ENCODE measurements at regions not wholly inside any gene's neighbourhood (a gene's known extent, or its start where the extent isn't known, plus 50 kb on each side); places are given as distances from the start of the nearest gene placed in this dataset.
"Not testable (repeated sequence)": the region's sequence is repeated elsewhere in the genome, so short reads cannot be mapped to it uniquely, and the experiment has no call there.

- ChIA-PET CTCF (interaction anchor here (0.6 kb wide), 1 partner anchor 59 kb away, joined by 5 read pairs; no protein-coding TSS in a partner anchor), POLR2A (ENCODE audit: unreplicated experiment) (interaction anchor here (0.5 kb wide), 1 partner anchor 728 kb away, joined by 24 read pairs; no protein-coding TSS in a partner anchor)
- Histone ChIP-seq H3K27me3 (ENCODE audit: insufficient read depth, low read depth) (no peaks in the 10 kb centered on the region), H3K9me2 (ENCODE audit: insufficient read depth) (no peaks in the 10 kb centered on the region), H3K4me3 (no peak overlapping the region), H3K4me2 (no peak overlapping the region), H3K9me3 (ENCODE audit: insufficient read depth, low read depth) (no peaks in the 10 kb centered on the region), H3K36me3 (ENCODE audit: low read depth) (no peaks in the 10 kb centered on the region), H3K27ac (no peak overlapping the region), H3K79me2 (ENCODE audit: low read depth) (no peaks in the 10 kb centered on the region), H3K4me1 (replicated peaks; ENCODE audit: insufficient read depth) (no peaks in the 10 kb centered on the region), H3F3A (ENCODE audit: insufficient read depth, low read depth) (no peaks in the 10 kb centered on the region), H4K20me1 (ENCODE audit: insufficient read depth) (no peaks in the 10 kb centered on the region), H2AFZ (no peak overlapping the region)
- BruUV-seq (replicated peaks): no TSS peak
- TF ChIP-seq EZH2 (IDR thresholded peaks at IDR 0.05; ENCODE audit: low read depth): no peak
- DNase-seq: no peak
- intact Hi-C loops (cut with micrococcal nuclease; ENCODE audit: unreplicated experiment): no loop called here
These were observed 51.0 kb downstream of the OR2B6 start for GRCh38 chr6:28008053-28008452.

GRCh38 chr6:28010526-28010925, 53.5 kb downstream of the OR2B6 start:
- H3K79me2 ChIP-seq (ENCODE audit: low read depth): no peaks in the 10 kb centered on the region
- H3K36me3 ChIP-seq (ENCODE audit: low read depth): no peaks in the 10 kb centered on the region
- H2AFZ ChIP-seq: no peak overlapping the region
- H3F3A ChIP-seq (ENCODE audit: insufficient read depth, low read depth): no peaks in the 10 kb centered on the region
- H3K4me1 ChIP-seq (replicated peaks; ENCODE audit: insufficient read depth): no peaks in the 10 kb centered on the region
- no peak overlapping the region for H3K4me2 ChIP-seq
- no peak for DNase-seq
- ChIA-PET CTCF (no interaction called here), POLR2A (ENCODE audit: unreplicated experiment) (no interaction called here)
- no peaks in the 10 kb centered on the region for H3K9me3 ChIP-seq (ENCODE audit: insufficient read depth, low read depth)
- no peaks in the 10 kb centered on the region for H3K9me2 ChIP-seq (ENCODE audit: insufficient read depth)
- no TSS peak for BruUV-seq (replicated peaks)
- no peak overlapping the region for H3K4me3 ChIP-seq
- H3K27me3 ChIP-seq (ENCODE audit: insufficient read depth, low read depth): no peaks in the 10 kb centered on the region
- TF ChIP-seq EZH2 (IDR thresholded peaks at IDR 0.05; ENCODE audit: low read depth) (no peak), CTCF (conservative IDR thresholded peaks at IDR 0.05) (no peak)
- no peaks in the 10 kb centered on the region for H4K20me1 ChIP-seq (ENCODE audit: insufficient read depth)
- intact Hi-C loops (cut with micrococcal nuclease; ENCODE audit: unreplicated experiment): no loop called here
- H3K27ac ChIP-seq: no peak overlapping the region

- H3K9me3 ChIP-seq (ENCODE audit: insufficient read depth, low read depth): no peaks in the 10 kb centered on the region
- no TSS peak for BruUV-seq (replicated peaks)
- H4K20me1 ChIP-seq (ENCODE audit: insufficient read depth): no peaks in the 10 kb centered on the region
- no peak overlapping the region for H3K27ac ChIP-seq
- H3K4me2 ChIP-seq: no peak overlapping the region
- H3K36me3 ChIP-seq (ENCODE audit: low read depth): no peaks in the 10 kb centered on the region
- intact Hi-C loops (cut with micrococcal nuclease; ENCODE audit: unreplicated experiment): no loop called here
- H3K9me2 ChIP-seq (ENCODE audit: insufficient read depth): no peaks in the 10 kb centered on the region
- no peak overlapping the region for H2AFZ ChIP-seq
- no peak overlapping the region for H3K4me3 ChIP-seq
- H3K27me3 ChIP-seq (ENCODE audit: insufficient read depth, low read depth): no peaks in the 10 kb centered on the region; the same call in 1 of the 2 replicates
- no peaks in the 10 kb centered on the region for H3K4me1 ChIP-seq (replicated peaks; ENCODE audit: insufficient read depth)
- H3F3A ChIP-seq (ENCODE audit: insufficient read depth, low read depth): no peaks in the 10 kb centered on the region
- DNase-seq: no peak
- H3K79me2 ChIP-seq (ENCODE audit: low read depth): no peaks in the 10 kb centered on the region
- CTCF ChIA-PET: no interaction called here
- TF ChIP-seq CTCF (conservative IDR thresholded peaks at IDR 0.05) (no peak), EZH2 (IDR thresholded peaks at IDR 0.05; ENCODE audit: low read depth) (no peak)
- POLR2A ChIA-PET (ENCODE audit: unreplicated experiment): no interaction called here
These were observed 54.7 kb downstream of the OR2B6 start for GRCh38 chr6:28011722-28012121.

GRCh38 chr6:28021011-28021410, 59.4 kb upstream of the ZNF165 start:
- POLR2A ChIA-PET (ENCODE audit: unreplicated experiment); H4K20me1 ChIP-seq (ENCODE audit: insufficient read depth); H3K4me3 ChIP-seq; H3K4me1 ChIP-seq (replicated peaks; ENCODE audit: insufficient read depth); DNase-seq; CTCF ChIA-PET; H3K79me2 ChIP-seq (ENCODE audit: low read depth); H3K4me2 ChIP-seq; H2AFZ ChIP-seq; H3F3A ChIP-seq (ENCODE audit: insufficient read depth, low read depth); H3K9me3 ChIP-seq (ENCODE audit: insufficient read depth, low read depth); H3K9me2 ChIP-seq (ENCODE audit: insufficient read depth); H3K27me3 ChIP-seq (ENCODE audit: insufficient read depth, low read depth); BruUV-seq (replicated peaks); H3K36me3 ChIP-seq (ENCODE audit: low read depth); intact Hi-C loops (cut with micrococcal nuclease; ENCODE audit: unreplicated experiment); H3K27ac ChIP-seq: not testable (repeated sequence)

- BruUV-seq (replicated peaks); H3K9me2 ChIP-seq (ENCODE audit: insufficient read depth); H3K4me1 ChIP-seq (replicated peaks; ENCODE audit: insufficient read depth); H3K36me3 ChIP-seq (ENCODE audit: low read depth); H3K79me2 ChIP-seq (ENCODE audit: low read depth); H3K4me3 ChIP-seq; intact Hi-C loops (cut with micrococcal nuclease; ENCODE audit: unreplicated experiment); H3K4me2 ChIP-seq; H2AFZ ChIP-seq; H3K9me3 ChIP-seq (ENCODE audit: insufficient read depth, low read depth); H3F3A ChIP-seq (ENCODE audit: insufficient read depth, low read depth); POLR2A ChIA-PET (ENCODE audit: unreplicated experiment); H4K20me1 ChIP-seq (ENCODE audit: insufficient read depth); DNase-seq; H3K27me3 ChIP-seq (ENCODE audit: insufficient read depth, low read depth); CTCF ChIA-PET; H3K27ac ChIP-seq: not testable (repeated sequence)
These were observed 57.7 kb upstream of the ZNF165 start for GRCh38 chr6:28022707-28023106.
